Trophoblast cell (in vitro differentiated cells and primary cell): ENCODE measurements at regions not wholly inside any gene's neighbourhood (a gene's known extent, or its start where the extent isn't known, plus 50 kb on each side); places are given as distances from the start of the nearest gene placed in this dataset.

ENCODE experiments used
- DNase-seq, 2 donors: peaks; one replicate each; pipeline ENCODE4 v3.0.0-alpha.2; 2016
- H2AFZ ChIP-seq: 2 replicates; pipeline ENCODE4 v1.6.1; 2013; ENCODE audit warnings: low read length, moderate library complexity, mild to moderate bottlenecking; ENCODE audit not compliant: insufficient read depth, poor library complexity
- H2AK5ac ChIP-seq: 2 replicates; pipeline ENCODE4 v1.6.1; 2013; ENCODE audit warnings: mild to moderate bottlenecking, low read length
- H2BK120ac ChIP-seq: 2 replicates; pipeline ENCODE4 v1.6.1; 2013; ENCODE audit warnings: low read length, mild to moderate bottlenecking, moderate library complexity; ENCODE audit not compliant: insufficient read depth, poor library complexity
- H2BK12ac ChIP-seq: 2 replicates; pipeline ENCODE4 v1.6.1; 2013; ENCODE audit warnings: mild to moderate bottlenecking, low read length, moderate library complexity
- H2BK5ac ChIP-seq: 2 replicates; pipeline ENCODE4 v1.6.1; 2013; ENCODE audit warnings: low read length, low read depth, moderate library complexity, mild to moderate bottlenecking; ENCODE audit not compliant: poor library complexity
- H3K14ac ChIP-seq: 2 replicates; pipeline ENCODE4 v1.6.1; 2013; ENCODE audit warnings: mild to moderate bottlenecking, low read length
- H3K18ac ChIP-seq: 2 replicates; pipeline ENCODE4 v1.6.1; 2013; ENCODE audit warnings: mild to moderate bottlenecking, low read length
- H3K23ac ChIP-seq: 2 replicates; pipeline ENCODE4 v1.6.1; 2013; ENCODE audit warnings: low read length
- H3K27ac ChIP-seq: 2 replicates; pipeline ENCODE4 v1.5.1; 2013; ENCODE audit warnings: low read depth, mild to moderate bottlenecking, inconsistent platforms, low read length, moderate library complexity
- H3K27me3 ChIP-seq: 2 replicates; pipeline ENCODE4 v1.6.1; 2013; ENCODE audit warnings: inconsistent platforms, mild to moderate bottlenecking, low read length, moderate library complexity; ENCODE audit not compliant: insufficient read depth
- H3K36me3 ChIP-seq, 2 experiments: 1 replicate in 1 of 2; 2 replicates in 1 of 2; pipeline ENCODE4 v1.6.1; 2013; ENCODE audit warnings: low read length in 2 of 2, mild to moderate bottlenecking in 2 of 2, moderate library complexity in 1 of 2; ENCODE audit not compliant: insufficient read depth in 2 of 2, control insufficient read depth in 1 of 2
- H3K4ac ChIP-seq: 2 replicates; pipeline ENCODE4 v1.6.1; 2013; ENCODE audit warnings: low read depth, mild to moderate bottlenecking, low read length, moderate library complexity
- H3K4me1 ChIP-seq, 2 experiments: 1 replicate in 1 of 2; 2 replicates in 1 of 2; pipeline ENCODE4 v1.6.1; 2013; ENCODE audit warnings: low read length in 2 of 2, mild to moderate bottlenecking in 2 of 2, moderate library complexity in 1 of 2; ENCODE audit not compliant: insufficient read depth in 2 of 2, control insufficient read depth in 1 of 2
- H3K4me2 ChIP-seq: 2 replicates; pipeline ENCODE4 v1.6.1; 2013; ENCODE audit warnings: inconsistent platforms, mild to moderate bottlenecking, low read length, moderate library complexity
- H3K4me3 ChIP-seq: 2 replicates; pipeline ENCODE4 v1.5.1; 2013; ENCODE audit warnings: mild to moderate bottlenecking, low read depth, low read length, inconsistent platforms
- H3K79me1 ChIP-seq: one replicate; pipeline ENCODE4 v1.6.1; 2013; ENCODE audit warnings: low read length
- H3K79me2 ChIP-seq: 2 replicates; pipeline ENCODE4 v1.6.1; 2013; ENCODE audit warnings: low read length, mild to moderate bottlenecking; ENCODE audit not compliant: control insufficient read depth, insufficient read depth, poor library complexity
- H3K9ac ChIP-seq: 2 replicates; pipeline ENCODE4 v1.6.1; 2013; ENCODE audit warnings: mild to moderate bottlenecking, low read length
- H3K9me3 ChIP-seq: 2 replicates; pipeline ENCODE4 v1.6.1; 2013; ENCODE audit warnings: low read depth, mild to moderate bottlenecking, control low read depth, inconsistent platforms, low read length; ENCODE audit not compliant: insufficient read depth
- H4K12ac ChIP-seq: 2 replicates; pipeline ENCODE4 v1.6.1; 2013; ENCODE audit warnings: low read depth, mild to moderate bottlenecking, low read length, moderate library complexity
- H4K8ac ChIP-seq: 2 replicates; pipeline ENCODE4 v1.6.1; 2013; ENCODE audit warnings: low read depth, mild to moderate bottlenecking, low read length, moderate library complexity
- H4K91ac ChIP-seq: one replicate; pipeline ENCODE4 v1.6.1; 2013; ENCODE audit warnings: low read depth, mild to moderate bottlenecking, low read length, moderate library complexity
- WGBS: extraction: QIAGEN DNeasy Blood & Tissue Kit; methylation state at CpG from one replicate; pipeline ENCODE4 v1.1.7; 2013; ENCODE audit warnings: missing lambda C conversion rate; ENCODE audit not compliant: insufficient read length, insufficient coverage; ENCODE audit errors: extremely low coverage; 5-methylcytosine and 5-hydroxymethylcytosine counted together

DNA sequence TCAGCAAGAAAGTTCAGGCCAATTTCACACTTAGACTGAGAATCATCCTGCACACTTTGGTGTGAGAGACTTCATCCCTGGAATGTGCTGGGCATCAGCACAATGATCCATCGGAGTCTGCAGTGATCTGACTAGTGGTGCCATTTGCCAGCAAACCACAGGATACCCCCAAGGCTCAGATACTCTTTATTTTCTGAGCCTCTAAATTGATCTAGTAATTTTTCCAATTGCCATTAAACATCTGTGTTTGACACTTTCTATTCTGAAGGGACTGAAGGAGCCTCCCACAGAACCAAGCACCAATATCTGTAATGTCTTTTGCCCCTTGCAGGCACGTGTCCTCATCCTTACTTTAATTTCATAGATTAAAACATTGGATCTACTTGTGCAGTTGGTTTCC lies 485.3 kb upstream of the SMIM21 start:
- H3K27ac ChIP-seq = no peak overlapping the region
- H3K18ac ChIP-seq = no peak overlapping the region
- peaks cover 0 to 8% of the 10 kb centered on the region in 2 experiments for H3K4me1 ChIP-seq
- no peak overlapping the region for H3K4me3 ChIP-seq
- H3K4me2 ChIP-seq = no peak overlapping the region
- peaks cover 6% of the 10 kb centered on the region for H3K27me3 ChIP-seq
- WGBS = no CpG with 5 or more reads among the region's 2 CpGs
- H3K9ac ChIP-seq = no peak overlapping the region
- no peak overlapping the region for H2AK5ac ChIP-seq
- H3K79me2 ChIP-seq = no peaks in the 10 kb centered on the region
- H3K9me3 ChIP-seq = no peaks in the 10 kb centered on the region
- H3K4ac ChIP-seq = no peak overlapping the region
- H2BK5ac ChIP-seq = no peak overlapping the region
- no peak overlapping the region for H3K14ac ChIP-seq
- no peak overlapping the region for H3K23ac ChIP-seq
- H2AFZ ChIP-seq = no peak overlapping the region
- H4K8ac ChIP-seq = no peak overlapping the region
- H4K12ac ChIP-seq = no peak overlapping the region
- H4K91ac ChIP-seq = no peak overlapping the region
- H2BK12ac ChIP-seq = no peak overlapping the region
- no peak overlapping the region for H2BK120ac ChIP-seq
- DNase-seq = no peak
- H3K79me1 ChIP-seq = no peaks in the 10 kb centered on the region
- H3K36me3 ChIP-seq = no peaks in the 10 kb centered on the region

DNA sequence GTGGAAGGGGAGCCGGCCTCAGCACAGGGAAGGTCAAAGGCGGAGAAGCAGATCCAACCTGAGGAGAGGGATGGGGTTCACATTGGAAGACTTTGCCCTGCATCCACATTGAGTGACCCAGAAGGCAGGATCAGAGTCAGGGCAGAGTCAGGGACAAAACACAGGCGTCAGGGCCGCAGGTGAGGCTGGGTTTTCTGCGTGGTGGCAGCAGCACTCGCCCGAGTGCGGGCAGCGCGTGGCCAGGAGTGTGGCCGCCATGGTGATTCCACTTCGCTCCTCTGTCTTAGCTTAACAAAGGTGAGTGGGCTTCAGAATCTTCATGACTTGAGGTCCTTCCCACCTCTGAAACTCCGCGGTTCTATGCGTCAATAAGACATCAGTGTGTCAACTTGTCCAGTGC lies 476.9 kb upstream of the SMIM21 start:
- Histone ChIP-seq H3K27ac (no peak overlapping the region), H3K4me2 (no peak overlapping the region), H3K4me3 (no peak overlapping the region), H3K23ac (no peak overlapping the region), H2AFZ (no peak overlapping the region), H3K9me3 (no peaks in the 10 kb centered on the region), H3K79me1 (no peaks in the 10 kb centered on the region), H2BK12ac (no peak overlapping the region), H3K4me1 (no peaks in the 10 kb centered on the region), H2BK120ac (no peak overlapping the region), H3K18ac (no peak overlapping the region), H3K9ac (no peak overlapping the region), H3K27me3 (no peaks in the 10 kb centered on the region), H4K8ac (no peak overlapping the region), H3K79me2 (no peaks in the 10 kb centered on the region), H4K12ac (no peak overlapping the region), H2AK5ac (no peak overlapping the region), H2BK5ac (no peak overlapping the region), H3K4ac (no peak overlapping the region), H3K36me3 (no peaks in the 10 kb centered on the region), H3K14ac (no peak overlapping the region), H4K91ac (no peak overlapping the region)
- no CpG with 5 or more reads among the region's 15 CpGs for WGBS
- no peak for DNase-seq

DNA sequence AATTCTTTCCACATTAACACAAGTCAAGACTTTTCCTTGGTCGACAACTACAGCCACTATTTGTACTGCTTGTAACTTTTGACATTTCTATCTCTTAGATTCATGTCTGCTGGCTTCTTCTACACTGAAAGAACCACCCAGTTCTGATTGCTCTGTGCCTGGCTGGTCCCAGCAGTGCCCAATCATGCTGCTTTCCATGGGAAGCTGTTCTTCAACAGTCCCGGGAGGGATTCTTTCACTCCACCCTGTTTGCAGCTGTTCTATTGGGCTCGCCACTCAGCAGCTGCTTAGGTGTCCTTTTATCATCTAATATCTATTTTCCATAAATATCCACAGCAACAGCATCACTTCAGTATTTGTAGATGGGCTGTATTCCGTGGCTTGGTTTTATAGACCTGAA lies 471.1 kb upstream of the SMIM21 start:
- H3K23ac ChIP-seq = no peak overlapping the region
- H2BK5ac ChIP-seq = no peak overlapping the region
- no peak overlapping the region for H4K8ac ChIP-seq
- H2AFZ ChIP-seq = no peak overlapping the region
- no peak overlapping the region for H3K18ac ChIP-seq
- H2BK120ac ChIP-seq = peak overlapping the region; percentile 43
- no peak overlapping the region for H3K4me2 ChIP-seq
- no peak overlapping the region for H3K14ac ChIP-seq
- H3K79me2 ChIP-seq = no peaks in the 10 kb centered on the region
- no peaks in the 10 kb centered on the region for H3K79me1 ChIP-seq
- H3K27ac ChIP-seq = no peak overlapping the region
- DNase-seq = no peak
- peak overlapping the region; percentile 14 for H4K91ac ChIP-seq
- no peak overlapping the region for H3K4ac ChIP-seq
- H3K27me3 ChIP-seq = no peaks in the 10 kb centered on the region
- no peaks in the 10 kb centered on the region for H3K4me1 ChIP-seq
- no peak overlapping the region for H3K9ac ChIP-seq
- no peaks in the 10 kb centered on the region for H3K9me3 ChIP-seq
- WGBS = no CpG with 5 or more reads among the region's 4 CpGs
- peak overlapping the region; percentile 71 for H2BK12ac ChIP-seq
- no peak overlapping the region for H3K4me3 ChIP-seq
- H4K12ac ChIP-seq = no peak overlapping the region
- no peaks in the 10 kb centered on the region for H3K36me3 ChIP-seq
- no peak overlapping the region for H2AK5ac ChIP-seq

DNA sequence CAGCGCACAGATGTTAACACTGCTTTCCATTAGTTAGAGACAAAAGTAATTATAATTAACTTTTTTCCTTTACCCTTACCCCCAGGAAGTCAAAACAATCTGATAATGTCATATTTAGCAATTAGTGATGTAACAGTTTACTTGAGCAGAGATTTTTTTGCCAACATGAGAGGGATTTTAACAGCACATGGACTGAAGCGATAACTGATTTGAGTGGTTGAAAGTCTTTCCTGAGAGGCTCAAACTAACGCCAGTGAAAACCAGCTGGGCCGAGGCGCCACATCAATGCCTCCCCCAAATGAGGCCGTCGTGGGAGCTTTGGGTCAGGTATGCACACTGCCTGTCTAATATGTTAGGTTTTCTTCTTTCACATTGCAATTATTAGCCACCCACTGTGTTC lies 469.9 kb upstream of the SMIM21 start:
- Histone ChIP-seq H3K9me3 (no peaks in the 10 kb centered on the region), H3K23ac (no peak overlapping the region), H2BK5ac (no peak overlapping the region), H4K12ac (no peak overlapping the region), H2BK12ac (no peak overlapping the region), H3K79me1 (no peaks in the 10 kb centered on the region), H3K27ac (no peak overlapping the region), H3K4ac (no peak overlapping the region), H3K9ac (no peak overlapping the region), H2BK120ac (no peak overlapping the region), H3K4me2 (no peak overlapping the region), H3K14ac (no peak overlapping the region), H3K36me3 (no peaks in the 10 kb centered on the region), H3K18ac (no peak overlapping the region), H3K27me3 (no peaks in the 10 kb centered on the region), H3K4me3 (no peak overlapping the region), H4K91ac (no peak overlapping the region), H3K4me1 (no peaks in the 10 kb centered on the region), H4K8ac (no peak overlapping the region), H3K79me2 (no peaks in the 10 kb centered on the region), H2AK5ac (no peak overlapping the region), H2AFZ (no peak overlapping the region)
- WGBS = no CpG with 5 or more reads among the region's 7 CpGs
- no peak for DNase-seq
